Inflammatory macrophage (primary cell): ENCODE measurements at regions not wholly inside any gene's neighbourhood (a gene's known extent, or its start where the extent isn't known, plus 50 kb on each side); places are given as distances from the start of the nearest gene placed in this dataset.

ENCODE experiments used
- DNase-seq, 2 donors: peaks; one replicate each; pipeline ENCODE4 v3.0.0-alpha.2; 2020 to 2022

DNA sequence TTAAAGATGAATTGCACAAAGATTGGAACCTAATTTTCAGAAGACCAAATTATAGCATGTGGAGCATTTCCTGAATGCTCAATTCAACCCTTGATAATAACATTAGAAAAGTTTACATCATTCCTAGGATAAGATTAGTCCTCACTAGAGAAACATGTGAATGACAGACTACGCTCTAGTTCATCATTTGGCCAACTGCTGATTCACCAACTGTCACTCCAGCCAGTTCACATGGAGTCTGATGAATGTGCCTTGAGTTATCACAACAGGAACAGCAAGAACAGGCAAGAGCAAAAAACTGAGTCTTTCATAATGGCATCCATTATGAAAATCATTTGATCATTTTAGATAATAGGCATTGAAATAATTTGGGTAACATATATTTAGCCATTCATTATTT lies 415.9 kb downstream of the PTPRC start:
- DNase-seq: no peak

DNA sequence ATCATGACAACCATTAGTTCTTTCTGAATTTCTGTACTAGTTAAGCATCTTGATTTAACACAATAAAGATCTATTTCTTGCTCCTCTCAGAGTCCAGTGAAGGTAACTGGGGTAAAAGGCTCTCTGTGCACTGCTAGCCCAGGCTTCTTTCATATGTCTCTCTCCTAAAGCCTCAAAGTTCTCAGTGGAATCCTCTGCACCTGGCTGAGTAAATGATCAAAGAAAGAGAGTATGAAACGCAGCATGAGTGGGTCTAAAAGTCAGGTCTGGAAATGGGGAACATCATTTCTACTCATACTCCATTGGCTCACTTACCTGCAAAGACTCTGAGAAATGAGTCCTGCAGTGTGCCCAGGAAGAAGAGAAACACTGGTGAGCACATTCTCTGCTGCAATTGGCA lies 418.5 kb downstream of the PTPRC start:
- DNase-seq: no peak

DNA sequence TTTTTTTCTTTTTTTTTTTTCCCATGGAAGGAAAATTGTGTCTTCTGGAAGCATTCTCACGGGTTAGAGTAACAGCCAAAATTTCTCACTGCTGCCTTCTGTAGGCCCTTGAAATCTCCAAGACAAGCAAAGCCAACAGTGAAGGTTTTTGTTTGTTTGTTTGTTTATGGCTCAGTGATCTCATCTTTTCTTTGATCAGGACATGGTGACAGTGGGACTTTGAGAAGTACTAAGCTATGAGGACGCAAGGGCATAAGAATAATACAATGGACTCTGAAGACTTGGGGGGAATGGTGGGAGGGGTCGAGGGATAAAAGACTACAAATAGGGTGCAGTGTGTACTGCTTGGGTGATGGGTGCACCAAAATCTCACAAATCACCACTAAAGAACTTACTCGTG lies 419.4 kb downstream of the PTPRC start:
- no peak for DNase-seq

DNA sequence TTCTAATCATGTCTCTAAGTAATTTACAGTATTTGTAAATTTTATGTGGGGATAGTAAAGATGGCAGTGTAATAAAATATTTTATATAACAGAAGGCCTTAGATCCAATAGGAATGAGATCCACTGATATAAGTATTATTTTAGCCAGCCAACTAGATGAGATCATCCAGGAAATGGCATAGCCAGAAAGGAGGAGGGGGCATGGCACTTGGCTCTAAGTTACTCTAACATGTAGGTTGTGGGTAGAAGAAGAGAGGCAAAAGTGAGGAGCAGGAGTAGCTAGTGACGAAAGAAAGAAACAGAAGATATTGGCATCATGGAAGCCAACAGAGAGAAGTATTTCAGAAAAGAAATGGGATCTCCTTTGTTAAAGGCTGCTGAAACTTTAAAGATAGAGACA lies 426.1 kb downstream of the PTPRC start:
- no peak for DNase-seq

DNA sequence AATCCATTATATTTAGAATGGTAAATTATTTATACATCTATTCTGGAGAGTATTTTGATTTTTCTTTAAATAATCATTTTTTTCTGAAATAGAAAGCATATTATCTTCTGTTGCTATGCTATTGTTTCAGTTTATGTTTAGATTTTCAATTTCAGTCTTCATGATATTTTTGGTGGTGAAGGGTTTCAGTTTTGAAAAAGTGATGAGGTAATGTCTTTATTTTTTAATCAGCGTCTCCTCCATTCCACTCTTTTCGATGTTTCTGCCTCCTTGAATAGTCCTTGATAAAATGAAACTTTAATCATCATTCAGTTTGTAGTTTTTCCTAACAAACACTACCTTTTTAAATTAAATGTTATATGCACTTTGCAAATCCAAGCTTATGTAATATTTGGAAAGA lies 428.6 kb downstream of the PTPRC start:
- DNase-seq: no peak

DNA sequence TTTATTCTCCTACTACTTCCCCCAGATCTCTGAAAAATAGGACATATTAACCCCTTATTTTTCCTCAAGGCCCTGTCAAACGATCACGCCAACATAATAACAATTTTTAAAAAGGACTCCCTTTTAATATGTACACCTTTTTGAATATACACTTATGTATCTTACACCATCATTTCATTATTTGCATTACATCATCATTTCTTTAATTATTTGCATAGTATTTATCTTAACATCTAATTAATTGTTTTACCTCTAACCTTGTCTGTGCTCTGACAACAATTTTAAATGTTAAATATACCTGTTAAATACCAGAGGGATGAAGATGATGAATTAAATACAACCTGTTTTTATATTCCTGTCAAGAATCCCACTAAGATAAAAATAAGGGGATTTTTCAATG lies 432.2 kb downstream of the PTPRC start:
- no peak for DNase-seq

DNA sequence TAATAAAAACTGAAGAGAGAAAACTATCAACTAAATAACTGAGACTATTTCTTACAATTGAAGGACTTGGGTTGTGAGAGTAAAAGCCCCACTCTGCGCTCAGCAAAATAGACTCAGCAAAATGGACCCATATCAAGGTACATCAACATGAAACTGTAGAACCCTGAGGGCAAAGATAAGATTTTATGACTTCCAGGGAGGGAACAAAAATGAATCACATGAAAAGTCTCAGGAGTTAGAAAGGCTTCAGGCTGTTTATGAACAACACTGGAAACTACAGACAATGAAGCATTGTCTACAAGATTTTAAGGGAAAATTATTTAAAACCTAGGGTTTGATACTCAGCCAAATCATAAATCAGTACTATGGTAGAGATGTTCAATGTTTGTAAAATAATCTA lies 434.3 kb downstream of the PTPRC start:
- DNase-seq: no peak

DNA sequence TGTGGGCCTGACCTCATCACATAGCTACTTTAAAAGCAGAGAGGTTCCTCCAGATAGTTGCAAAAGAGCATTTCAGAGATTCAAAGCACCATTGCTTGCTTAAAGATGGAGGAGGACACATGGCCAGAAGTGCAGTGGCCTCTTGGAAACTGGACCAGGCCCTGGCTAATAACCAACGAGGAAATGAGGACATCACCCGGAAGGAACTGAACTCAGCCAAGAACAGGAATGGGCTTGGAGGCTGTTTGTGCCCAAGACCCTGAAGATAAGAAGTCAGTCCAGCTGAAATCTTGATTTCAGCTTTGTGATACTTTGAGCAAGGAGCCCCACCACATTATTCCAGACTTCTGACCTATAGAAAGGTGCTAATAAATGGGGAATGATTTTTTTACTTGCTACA lies 437.0 kb downstream of the PTPRC start:
- no peak for DNase-seq

DNA sequence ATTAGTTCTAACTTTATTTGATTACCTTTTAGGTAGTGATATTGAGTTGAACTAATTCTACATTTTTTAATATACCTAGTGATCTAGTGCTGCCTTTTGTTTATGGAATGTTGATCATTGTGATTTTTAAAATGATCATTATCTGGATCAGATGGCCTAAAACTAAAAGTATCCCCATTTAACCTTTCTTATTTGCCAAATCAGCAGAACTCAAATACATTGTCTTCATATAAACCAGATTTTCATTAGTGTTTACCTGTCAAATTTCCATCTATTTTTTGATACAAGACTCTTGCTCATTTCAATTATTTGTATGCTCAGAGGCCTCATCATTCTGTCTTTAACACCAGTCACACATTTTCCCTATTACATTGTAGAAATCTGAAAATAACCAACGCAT lies 441.2 kb downstream of the PTPRC start:
- no peak for DNase-seq

DNA sequence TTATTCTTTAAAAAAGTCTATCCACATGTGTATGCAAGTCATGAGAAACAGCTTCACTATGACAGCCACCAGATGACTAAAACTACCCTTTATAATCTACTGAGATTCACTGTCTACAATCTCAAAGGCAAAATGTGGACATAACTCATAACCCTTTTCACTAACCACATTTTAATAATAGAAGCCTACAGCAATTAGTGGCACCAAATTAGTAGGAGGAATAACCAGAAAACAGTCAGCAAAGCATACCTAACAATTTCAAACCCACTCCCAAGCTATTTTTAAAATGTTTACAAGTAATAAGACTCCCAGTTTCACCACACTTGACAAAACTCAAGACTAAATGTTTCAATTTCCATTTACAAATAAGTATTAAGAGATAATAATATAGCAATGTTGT lies 442.9 kb downstream of the PTPRC start:
- DNase-seq: no peak

DNA sequence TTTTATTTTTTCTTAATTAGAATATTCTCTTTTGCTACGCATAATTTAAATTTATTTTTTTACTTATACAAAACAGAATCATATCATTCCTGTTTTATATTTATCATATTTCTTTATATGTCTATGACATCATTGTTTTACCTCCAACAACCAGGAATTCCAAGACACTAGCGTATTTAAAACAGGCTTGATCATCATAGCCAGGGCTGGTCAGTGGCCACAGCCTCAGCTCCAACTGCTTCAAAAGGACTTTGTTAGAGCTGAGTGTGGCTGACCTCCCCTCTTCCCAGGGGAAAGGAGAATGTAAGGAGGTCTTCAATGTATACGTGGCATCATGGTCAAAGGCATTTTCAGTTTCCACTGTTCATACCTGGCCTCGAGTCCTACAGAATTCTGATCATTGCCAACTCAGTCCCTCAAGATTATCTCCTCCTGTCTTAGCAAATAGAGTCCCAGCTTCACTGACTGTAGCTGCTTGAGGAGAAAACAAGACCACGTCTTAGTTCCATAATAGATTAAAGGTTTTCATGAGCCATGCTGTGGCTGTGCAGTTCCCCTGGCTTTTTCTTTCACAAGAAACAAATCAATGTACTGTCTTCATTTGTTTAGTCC lies 444.0 kb downstream of the PTPRC start:
- no peak for DNase-seq

DNA sequence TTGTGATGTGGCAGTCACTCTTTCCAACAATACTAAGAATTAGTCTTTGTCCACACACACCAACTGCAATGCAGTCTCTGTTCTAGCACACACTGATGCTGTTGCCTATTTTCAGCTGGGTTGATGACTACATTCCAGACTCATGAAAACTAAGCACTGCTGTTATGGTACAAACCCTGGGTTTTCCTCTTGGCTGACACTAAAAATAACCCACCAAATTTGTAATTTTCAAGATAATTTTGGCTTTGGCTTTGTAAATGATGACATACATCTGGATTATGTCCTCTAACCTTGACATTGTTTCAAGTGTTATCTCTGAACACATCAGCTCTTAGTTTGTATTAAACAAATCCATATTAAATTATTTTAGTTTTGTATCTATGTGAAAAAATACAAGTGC lies 444.8 kb downstream of the PTPRC start:
- DNase-seq: no peak

DNA sequence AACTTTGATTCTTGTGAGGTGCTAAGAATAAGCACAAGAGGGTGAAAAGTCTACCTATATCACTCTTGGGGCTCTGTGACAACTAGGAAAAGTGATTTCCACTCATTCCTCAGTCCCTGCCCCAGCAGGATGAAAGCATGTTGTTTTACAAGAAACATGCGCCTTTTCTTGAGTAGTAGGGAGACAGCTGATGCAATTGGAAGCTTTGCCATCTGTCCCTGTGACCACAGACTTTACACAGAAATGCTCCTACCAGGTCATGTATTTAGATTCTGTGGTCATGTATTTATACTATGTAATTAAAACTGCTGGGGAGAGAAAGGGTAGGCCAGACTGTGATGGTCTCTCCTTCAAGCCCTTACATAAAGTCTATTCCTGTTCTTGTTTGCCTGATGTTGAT lies 445.5 kb downstream of the PTPRC start:
- DNase-seq: no peak

DNA sequence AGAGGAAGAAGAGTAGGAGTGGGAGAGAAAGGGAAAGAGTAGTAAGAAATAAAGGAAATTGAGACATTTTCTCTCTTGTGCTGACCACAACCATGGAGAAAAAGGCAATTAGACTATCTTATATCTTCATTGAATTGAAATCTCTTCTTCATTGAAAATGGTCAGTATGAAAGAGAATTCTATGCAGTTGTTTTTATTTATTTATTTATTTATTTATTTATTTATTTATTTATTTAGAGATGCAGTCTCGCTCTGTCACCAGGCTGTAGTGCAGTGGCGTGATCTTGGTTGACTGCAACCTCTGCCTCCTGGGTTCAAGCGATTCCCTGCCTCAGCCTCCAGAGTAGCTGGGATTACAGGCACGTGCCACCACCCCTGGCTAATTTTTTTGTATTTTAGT lies 447.1 kb downstream of the PTPRC start:
- no peak for DNase-seq

DNA sequence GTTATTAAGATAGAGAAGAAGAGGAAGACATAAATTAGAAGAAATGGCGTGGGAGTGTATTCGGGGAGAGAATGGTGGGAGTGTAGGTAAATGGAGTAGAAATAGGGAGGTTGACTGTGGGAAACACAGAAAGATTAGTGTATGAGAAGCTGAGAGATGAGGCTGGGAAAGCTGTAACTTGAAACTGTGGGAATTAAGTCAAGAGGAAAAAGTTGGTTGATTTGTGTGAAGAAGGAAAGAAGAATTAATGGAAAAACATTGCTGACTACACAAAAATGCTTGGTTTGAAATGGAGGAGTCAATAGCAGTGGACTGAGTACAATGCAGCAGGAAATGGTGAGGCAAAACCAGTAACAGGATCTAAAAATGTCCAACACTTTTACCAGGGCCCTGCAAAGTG lies 448.3 kb downstream of the PTPRC start:
- DNase-seq: no peak

DNA sequence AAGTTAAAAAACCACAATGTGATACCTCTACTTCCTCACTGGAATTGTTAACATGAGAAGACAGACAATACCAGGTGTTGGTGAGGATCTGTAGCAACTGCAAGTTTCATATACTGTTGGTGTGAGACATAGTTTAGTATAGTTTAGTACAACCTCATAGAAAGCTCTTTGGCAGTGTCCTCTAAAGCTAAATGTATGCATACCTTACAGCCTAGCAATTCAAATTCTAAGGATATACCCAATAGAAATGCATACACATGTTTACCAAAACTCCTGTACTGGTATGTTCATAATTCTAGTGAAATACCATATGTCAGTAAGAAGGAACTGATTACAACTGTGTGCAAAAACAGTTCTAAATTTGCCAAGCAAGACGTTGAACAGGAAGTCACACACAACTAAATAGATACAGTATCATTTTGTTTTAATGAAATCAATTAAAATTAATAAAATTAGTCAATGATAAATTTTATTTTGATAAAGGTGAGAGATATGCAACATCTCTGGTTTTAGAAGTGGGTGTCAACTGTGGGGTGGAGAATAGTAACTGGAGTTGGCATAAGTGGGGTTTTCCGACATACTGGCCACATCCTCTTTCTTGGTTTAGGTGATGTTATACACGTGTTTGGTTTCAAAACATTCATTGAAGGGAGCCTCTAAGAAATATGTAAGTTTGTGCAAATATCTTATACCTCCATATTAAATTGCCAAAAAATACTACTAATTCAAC lies 450.7 kb downstream of the PTPRC start:
- peak; percentile 48 to 64 for DNase-seq

DNA sequence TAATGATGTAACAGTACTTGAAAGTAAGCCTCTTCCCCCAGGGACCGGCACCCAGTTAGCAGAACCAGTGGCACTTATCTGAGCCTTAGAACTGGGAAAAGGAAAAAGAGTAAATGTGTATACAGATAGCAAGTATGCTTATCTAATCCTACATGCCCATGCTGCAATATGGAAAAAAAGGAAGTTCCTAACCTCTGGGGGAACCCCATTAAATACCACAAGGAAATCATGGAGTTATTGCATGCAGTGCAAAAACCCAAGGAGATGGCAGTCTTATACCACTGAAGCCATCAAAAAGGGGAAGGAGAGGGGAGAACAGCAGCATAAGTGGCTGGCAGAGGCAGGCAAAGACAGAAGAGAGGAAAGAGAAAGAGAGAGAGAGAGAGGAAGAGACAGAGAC lies 456.8 kb downstream of the PTPRC start:
- peak; percentile 81 to 83 for DNase-seq

DNA sequence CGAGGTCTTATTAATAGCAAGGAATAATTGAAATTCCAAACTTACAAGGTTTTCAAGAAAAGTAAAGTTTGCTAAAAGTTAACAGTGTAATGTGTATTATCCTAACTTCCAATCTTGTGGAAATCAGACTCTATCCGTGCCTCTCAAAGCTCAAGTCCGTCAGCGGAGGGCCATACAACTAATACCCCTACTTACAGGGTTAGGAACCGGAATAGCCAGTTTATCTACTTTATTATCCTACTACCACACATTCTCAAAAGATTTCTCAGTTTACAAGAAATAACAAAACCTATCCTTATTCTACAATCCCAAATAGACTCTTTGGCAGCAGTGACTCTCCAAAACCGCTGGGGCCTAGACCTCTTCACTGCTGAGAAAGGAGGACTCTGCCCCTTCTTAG lies 457.8 kb downstream of the PTPRC start:
- DNase-seq: no peak

DNA sequence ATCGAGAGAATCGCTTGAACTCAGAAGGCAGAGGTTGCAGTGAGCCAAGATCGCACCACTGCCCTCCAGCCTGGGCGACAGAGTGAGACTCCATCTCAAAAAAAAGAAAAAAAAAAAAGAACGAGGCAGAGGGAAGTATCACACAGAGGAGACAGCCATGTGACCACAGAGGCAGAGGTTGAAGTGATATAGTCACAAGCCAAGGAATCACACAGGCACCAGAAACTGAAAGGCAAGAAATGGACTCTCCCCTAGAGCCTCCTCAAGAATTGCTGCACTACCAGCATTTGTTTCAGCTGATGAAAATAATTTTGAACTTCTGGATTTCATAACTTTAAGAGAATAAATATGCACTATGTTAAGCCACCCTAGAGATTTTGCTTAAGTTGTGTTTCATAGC lies 459.6 kb downstream of the PTPRC start:
- peak; percentile 37 to 59 for DNase-seq

DNA sequence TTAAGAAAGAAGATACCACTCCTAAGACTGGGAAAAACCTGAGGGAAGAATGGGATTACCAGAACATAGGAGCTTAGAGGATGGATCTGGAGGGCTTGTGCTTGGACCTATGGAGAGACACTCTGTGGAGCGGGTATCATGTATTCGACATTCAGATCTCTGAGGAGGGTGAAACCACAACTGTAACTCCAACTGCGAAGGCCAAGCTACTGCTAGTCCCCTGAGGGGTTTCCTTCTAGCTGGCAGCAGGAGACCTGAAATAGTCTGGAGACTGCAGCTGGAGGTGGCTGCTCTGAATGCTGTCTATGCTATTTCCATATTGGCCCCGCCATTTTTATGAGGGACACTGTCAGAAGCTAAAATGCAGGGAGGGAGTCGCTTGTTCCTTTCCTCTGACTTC lies 462.3 kb downstream of the PTPRC start:
- DNase-seq: no peak

DNA sequence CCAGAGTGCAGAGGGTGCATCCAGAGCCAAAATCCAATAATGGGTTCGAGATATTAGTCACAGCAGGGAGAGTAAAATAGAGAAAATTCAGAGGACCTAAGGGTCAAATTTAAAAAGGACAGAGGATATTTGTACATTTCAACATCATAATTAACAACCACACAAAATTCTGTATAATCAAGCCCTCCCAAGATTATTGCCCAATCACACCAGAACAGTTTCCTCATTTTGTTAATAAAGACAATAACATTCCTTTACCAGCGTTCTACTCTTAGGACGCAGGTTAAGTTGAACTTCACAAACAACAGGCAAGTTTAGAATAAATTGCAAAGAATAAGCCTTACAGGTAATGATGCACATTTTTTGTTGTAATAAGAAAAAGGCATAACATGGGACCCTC lies 462.8 kb downstream of the PTPRC start:
- peak in 1 of 2 donors; percentile 31 for DNase-seq

DNA sequence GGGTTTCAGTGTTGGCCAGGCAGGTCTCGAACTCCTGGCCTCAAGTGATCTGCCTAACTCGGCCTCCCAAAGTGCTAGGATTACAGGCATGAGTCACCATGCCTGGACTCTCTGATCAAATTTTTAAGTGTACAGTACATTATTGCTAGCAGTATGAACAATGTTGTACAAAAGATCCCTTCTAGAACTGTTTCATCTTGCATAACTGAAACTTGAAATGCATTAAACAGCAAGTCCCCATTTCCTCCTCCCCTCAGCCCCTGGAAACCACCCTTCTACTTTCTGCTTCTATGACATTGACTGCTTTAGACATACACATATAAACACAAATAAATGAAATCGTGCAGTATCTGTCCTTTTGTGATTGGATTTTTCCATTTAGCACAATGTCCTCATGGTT lies 463.4 kb downstream of the PTPRC start:
- DNase-seq: no peak

DNA sequence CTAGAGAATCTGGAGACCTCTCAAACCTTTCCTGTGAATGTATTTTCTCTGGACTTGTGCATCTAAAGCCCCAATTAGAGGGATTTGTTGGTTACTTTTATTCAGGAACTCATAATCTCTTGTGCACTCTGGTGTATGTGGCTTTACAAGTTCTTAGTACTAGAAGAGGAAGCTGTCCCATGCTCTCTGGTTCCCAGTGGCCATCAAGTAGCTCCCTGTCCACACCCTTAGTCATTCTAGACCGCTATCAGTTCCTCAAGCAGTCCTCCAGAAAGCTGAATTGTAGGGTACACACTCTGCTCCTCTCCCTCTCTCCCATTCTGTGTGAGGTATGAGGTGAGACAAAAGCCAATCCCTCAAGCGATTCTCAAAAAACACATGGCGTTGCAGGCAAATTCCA lies 470.3 kb downstream of the PTPRC start:
- peak; percentile 53 to 62 for DNase-seq

DNA sequence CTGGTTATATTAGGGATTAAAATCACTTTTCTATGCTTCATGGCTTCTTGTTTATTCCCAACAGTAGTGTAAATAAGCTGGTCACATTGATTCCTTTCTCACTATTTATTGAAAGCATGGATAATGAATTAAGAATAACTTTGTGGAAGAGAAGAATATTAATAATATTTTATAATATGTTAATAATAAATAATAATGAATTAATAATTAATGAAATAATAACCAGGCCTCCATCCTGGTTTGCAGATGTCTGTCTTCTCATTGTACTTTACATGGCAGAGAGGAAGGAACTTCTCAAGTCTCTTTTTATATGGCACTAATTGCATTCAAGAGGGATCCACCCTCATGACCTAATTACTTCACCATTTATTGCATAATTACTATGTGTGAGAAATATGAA lies 473.5 kb downstream of the PTPRC start:
- DNase-seq: no peak
